GM18861 (cell line): ENCODE measurements at regions not wholly inside any gene's neighbourhood (a gene's known extent, or its start where the extent isn't known, plus 50 kb on each side); places are given as distances from the start of the nearest gene placed in this dataset.
"Not testable (repeated sequence)": the region's sequence is repeated elsewhere in the genome, so short reads cannot be mapped to it uniquely, and the experiment has no call there.

Source experiments
- ATAC-seq: cut with Tn5 transposase; IDR thresholded peaks from one replicate; pipeline ENCODE4 v1.9.1; 2021; ENCODE audit not compliant: unreplicated experiment

DNA sequence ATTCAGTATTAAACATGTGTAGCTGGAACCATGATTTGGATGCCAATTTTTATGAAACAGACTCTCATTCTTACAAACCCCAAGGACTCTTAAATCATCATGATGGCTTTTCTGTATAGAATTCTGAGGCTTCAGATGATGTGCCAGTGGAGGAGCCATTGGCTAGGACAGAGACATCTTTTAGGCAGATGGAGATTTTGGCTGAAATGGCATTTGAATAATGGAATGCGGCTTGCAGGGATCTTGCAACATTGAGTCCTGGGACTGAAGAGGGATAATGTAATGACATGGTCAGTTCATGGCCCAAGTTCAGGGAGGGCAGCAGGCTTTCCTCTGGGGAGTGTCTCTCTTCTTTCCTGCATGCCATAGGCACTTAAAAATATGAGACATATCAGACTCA is 172.4 kb downstream of the ABCA8 start:
- no peak for ATAC-seq

DNA sequence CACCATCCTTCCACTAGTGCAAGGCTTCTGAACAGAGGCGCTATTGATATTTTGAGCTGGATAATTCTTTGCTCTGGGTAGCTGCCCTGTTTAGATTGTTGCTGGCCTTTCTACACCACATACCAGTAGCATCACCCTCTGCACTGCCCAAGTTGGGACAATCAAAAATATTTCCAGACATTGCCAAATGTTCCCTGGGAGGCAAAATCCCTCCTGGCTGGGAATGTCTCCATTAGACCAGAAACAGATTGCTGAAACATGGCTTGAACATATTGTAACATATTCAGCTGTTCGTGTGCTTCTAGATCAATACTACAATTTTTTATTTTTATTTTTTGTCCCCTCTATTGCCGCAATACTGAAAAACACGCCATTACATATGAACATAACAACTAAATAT is 174.6 kb downstream of the ABCA8 start:
- ATAC-seq, result no peak

DNA sequence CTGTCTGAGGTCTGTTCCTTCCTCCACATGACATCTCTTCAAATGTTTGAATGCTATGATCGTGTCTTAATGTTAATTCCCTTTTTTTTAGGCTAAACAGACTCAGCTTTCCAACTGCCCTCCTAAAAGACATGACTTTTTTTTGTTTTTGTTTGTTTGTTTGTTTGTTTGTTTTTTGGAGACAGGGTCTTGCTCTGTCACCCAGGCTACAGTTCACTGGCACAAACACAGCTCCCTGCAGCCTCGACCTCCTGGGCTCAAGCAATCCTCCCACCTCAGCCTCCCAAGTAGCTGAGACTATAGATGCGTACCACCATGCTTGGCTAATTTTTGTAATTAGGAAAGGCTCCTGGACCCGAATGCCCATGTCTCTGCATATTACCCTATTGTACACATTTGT is 176.5 kb downstream of the ABCA8 start:
- ATAC-seq, result no peak

DNA sequence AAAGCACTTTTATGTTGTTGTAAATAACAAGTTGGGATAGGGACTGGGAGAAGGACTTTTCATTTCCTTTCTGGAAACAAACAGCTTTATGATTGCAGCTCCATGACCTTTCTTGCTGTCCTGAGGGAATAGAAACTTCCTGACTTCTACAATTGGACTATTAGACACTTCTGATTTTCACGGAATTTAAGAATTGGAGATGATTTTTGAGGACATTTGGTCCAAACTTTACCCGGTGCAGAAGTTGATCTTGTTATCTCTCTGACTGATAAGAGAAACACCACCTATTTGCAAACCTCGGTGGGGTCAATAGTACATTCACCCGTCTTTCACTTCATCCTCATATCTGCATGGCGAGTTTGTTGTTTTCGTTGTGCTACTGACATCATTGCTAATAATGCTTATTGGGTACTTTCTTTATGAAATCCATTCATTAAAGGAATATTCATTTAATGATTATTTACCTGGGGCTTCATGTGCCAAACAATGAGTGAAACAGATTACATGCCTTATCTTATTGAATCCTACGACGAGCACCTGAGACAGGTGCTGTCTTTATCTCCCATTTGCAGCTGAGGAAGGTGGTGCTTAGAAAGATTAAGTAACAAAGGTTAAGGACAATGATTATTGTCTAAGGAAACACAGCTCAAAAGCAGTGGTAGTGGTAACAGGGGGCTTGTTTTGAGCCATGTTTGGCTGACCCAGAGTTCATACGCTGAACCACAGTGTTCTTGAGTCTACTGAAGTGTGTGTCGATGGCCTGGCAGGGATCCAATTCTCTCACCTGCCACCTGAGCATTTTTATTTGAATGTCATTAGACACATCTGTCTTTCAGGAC is 176.9 kb upstream of the FAM20A start:
- no peak for ATAC-seq

DNA sequence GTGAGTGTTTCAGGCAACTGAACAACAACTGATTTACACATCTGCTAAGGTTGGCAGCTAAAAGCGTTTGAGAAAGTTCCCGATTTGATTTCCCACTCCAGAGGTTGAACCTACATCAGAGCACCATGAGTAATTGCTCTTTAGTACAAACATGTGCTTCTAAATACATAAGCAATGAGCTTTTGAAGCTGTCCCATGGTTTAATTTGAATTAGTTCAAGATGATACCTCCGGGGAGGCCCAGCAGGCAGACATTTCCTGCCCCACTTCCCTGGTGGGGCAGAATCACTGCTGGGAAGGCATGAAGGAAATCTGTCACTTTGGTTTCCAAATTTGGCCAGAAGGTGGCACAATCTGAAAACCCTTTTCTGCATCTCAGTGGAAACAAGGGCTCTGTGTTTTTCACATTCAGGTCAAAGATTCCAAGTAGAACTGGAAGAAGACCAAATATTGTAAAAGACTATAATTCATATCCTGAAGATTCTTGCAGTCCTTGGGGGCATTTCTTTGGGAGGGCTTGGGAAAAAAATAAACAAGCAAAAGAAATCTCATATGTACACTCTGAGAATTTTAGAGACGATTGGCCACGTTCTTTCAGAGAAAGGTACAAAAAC is 176.2 kb upstream of the FAM20A start:
- ATAC-seq, result no peak

DNA sequence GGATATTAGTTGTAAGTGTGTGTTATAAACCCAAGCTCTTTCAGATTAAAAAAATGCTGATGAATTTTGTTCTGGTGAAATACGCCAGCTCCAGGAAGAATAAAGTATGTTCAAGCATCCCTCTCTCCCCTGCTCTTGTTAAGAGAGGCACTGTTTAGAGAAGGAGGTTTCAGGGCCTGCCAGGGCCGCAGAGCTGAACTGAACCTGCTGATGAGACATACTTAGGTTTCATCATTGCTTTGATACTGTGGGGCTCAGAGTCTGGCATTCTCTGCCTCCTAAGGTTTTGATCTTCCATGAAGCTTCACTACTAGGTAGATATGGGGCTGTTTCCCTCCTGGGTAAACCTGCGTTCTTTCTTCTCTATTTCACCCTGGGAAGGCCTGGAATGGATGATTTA is 175.3 kb upstream of the FAM20A start:
- no peak for ATAC-seq

DNA sequence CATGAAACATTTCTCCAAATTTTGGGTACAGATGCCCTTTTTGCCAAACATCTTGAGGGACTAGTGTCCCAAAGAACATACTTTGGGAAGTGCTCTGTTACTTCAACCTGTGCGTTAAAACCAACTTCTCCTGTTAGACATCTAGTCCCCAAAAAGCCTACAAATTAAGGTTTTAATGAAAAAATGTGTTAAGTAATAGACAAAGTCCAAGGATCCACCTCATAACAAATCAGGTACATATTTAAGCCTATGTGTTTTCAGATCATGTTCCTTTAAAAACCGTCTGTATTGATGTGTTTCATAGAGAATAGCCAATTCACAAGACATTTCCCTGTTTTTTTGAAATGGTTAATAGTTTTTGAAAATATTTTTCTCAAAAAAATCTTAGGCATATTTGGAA is 174.8 kb upstream of the FAM20A start:
- ATAC-seq, result no peak

DNA sequence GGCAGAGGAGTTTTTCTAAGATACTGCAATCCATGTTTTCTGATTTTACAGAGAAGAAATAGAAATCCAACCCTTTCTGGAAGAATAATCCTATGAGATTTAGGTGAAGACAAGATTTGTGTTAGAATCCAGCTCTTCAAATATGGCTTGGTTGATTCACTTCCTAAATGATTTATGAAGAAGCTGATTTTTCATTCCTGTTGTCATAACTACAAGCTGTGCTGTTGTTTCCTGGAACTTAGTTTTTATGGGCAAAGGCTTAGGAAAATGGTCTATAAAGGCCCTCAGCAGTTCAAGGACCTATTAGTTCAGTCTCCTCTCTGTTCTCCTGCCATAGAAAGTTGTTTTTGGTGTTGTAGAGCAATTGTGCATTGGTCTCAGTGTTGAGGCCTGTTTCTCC is 174.2 kb upstream of the FAM20A start:
- no peak for ATAC-seq

DNA sequence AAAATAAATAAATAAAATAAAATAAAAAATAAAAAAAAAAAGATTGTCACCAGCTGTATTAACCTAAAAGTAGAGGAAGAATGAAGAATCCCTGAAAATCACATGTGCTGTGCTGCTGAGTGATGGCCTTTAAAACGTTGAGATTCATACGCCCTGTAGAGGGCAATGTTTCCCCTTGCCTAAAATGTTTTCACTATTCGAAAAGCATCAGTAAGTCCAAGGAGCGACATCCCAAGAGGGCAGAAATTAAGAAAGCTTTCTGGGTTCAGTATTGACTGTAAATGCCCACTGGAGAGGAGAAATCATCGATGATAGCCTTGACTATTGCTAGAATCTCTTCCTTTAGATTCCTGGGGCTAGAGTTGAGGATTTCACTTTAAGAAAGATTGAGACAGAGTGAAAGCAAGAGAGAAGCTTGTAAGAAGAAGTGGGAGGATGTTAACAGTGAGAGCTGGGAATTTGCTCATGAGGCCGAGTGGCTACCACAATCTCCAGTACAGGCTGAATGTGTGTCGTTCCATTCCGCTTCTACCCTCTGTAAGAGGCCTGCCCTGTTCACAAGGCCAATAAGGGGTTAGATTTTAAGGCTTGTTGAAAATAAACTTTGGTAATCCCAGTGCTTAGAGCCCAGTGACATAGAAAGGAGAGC is 170.8 kb upstream of the FAM20A start:
- peak; percentile 57 for ATAC-seq

DNA sequence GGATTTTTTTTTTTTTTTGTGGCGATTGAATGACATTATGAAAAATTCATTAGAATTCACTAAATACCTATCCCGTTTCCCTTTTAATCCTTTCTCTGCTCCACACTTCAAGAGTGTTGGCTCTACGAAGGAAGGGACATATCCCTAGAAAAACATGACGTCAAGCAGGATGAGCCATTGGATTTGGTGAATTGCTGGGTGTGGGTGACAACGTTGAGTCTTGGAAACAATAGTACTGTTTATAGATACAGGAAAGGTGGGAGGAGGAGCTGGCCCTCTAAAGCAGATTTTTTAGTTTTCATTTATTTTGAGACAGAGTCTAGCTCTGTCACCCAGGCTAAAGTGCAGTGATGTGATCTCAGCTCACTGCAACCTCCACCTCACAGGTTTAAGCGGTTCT is 167.6 kb upstream of the FAM20A start:
- ATAC-seq, result no peak

DNA sequence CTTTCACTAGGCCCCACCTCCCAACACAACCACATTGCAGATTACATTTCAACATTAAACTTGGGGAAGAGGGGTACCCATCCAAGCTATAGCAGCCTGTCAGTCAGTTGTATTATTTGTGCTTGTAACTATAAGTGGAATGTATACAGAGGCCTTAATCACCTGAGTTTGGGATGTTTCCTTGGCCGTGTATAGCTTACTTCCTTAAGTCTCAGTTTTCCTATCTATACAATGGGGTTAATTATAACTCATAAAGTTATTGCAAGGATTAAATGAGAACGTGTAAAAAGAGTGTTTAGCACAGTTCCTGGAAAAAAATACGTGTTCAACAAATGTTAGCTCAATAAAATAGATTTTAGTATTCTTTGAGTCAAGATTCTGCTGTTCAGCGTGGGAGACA is 165.5 kb upstream of the FAM20A start:
- no peak for ATAC-seq

DNA sequence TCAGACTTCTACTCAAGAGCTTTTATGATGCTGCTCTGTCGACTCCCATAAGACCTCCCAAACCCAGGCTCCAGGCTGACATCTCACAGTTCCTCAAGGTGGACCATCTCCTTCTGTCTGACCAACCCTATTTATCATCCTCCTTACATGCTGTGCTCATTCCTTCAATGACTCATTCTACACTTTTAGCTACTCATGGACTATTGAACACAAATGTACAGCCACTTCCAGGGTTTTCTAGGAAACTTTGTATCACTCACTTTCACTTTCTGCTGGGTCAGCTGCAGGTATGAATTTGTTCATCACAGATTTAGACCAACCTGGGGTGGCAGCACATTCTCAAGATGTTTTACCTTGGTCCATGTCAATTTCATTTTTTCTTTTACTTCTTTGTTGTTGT is 162.4 kb upstream of the FAM20A start:
- no peak for ATAC-seq

DNA sequence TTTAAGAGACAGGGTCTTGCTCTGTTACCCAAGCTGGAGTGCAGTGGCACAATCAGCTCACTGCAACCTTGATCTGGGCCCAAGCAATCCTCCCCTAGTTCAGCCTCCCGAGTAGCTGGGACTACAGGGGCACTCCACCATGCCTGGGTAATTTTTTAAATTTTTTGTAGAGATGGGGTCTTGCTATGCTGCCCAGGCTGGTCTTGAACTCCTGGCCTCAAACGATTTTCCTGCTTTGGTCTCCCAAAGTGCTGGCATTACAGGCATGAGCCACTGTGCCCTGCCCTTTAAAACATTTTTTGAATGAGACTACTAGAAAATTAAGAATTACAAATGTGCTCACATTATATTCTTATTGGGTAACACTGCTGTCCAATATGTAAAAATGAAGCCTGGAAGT is 161.7 kb upstream of the FAM20A start:
- no peak for ATAC-seq

DNA sequence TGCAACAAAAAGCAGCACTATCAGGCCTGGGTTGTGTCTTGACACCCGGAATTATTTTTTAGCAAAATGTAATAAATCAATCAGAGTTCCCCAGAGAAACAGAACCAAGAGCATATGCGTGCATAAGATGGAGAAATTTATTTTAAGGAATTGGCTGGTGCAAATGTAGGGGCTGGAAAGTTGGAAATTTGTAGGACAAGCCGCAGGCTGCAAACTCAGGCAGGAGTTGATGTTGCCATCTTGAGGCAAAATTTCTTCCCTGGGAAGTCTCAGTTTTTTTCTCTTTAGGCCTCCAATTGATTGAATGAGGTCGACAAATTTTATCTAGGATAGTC is 158.9 kb upstream of the FAM20A start:
- ATAC-seq, result no peak

DNA sequence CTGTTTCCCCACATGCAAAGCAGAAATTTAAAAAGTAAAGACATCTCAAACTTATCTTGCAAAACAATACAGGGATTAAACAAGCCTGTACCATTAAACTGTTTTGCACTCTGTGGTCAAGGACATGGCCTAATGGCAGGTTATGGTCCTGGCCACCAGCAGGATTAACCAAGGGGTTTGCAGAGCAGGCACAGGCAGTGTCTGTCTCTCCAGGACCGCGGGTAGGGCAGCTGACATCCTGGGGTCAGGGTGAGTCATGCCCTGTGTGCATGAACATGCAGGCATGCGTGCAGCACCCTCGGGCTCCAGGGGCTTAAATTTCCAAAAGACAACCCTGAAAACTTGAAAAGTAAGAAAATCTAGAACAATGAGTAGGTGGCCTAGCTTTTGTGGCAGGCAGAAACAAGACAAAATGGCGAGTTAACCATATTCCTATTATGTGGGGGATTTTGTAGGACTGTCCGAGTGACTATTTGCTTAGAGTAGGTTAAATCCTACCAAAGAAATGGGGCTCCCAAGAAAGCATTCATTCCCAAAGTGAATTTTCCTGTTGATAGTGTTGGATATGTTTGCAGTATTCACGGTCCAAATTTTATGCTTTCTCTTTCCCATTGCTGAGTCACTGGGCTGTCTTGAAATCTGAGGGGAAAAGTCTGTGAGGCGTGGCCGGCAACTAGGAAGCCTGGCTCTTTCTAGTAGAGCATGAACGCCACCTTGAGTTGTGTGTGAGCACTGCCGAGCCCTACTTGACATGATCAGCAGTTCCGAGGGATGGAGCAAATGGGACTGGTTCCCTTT is 158.4 kb upstream of the FAM20A start:
- ATAC-seq, result peak; percentile 93

DNA sequence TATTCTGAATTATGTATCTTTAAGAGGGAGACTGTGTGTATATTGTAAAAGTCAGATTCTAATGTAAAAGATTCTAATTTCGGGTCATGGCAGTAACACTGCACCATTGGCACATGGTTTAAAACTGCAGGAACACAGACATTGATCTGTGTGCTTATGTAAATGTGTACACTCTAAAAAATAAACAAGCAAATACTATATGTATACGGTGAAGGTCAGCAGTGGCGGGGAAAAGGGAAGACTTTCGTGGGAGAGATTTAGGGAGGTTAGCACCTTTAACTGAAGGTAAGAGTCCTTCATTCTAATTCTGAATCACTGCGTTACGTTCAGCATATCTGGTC is 157.8 kb upstream of the FAM20A start:
- no peak for ATAC-seq

DNA sequence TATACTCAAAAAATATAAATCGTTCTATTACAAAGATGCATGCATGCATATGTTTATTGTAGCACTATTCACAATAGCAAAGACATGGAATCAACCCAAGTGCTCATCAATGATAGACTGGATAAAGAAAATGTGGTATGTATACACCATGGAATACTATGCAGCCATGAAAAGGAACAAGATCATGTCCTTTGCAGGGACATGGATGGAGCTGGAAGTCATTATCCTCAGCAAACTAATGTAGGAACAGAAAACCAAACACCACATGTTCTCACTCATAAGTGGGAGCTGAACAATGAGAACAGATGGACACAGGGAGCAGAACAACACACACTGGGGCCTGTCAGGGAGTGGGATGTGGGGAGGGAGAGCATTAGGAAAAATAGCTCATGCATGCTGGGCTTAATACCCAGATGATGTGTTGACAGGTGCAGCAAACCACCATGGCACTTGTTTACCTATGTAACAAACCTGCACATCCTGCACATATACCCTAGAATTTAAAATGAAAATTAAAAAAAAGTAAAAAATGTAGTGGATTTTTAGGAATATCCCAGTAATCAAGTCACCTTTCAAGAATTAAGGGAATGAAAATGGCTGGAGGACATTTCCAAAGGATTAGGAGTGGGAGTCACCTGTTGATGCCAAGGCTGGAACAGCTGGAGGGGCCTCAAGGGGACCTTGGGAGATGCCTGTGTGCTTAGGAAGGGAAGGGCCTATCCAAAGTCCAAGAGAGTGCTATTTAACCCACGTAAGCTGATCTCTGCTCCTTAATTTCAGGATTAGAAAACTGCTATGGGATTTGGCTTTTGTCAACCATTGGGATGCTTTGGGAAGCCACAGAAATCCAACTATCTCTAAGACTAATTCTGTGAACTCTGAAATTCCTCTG is 156.9 kb upstream of the FAM20A start:
- ATAC-seq, result not testable (repeated sequence)

DNA sequence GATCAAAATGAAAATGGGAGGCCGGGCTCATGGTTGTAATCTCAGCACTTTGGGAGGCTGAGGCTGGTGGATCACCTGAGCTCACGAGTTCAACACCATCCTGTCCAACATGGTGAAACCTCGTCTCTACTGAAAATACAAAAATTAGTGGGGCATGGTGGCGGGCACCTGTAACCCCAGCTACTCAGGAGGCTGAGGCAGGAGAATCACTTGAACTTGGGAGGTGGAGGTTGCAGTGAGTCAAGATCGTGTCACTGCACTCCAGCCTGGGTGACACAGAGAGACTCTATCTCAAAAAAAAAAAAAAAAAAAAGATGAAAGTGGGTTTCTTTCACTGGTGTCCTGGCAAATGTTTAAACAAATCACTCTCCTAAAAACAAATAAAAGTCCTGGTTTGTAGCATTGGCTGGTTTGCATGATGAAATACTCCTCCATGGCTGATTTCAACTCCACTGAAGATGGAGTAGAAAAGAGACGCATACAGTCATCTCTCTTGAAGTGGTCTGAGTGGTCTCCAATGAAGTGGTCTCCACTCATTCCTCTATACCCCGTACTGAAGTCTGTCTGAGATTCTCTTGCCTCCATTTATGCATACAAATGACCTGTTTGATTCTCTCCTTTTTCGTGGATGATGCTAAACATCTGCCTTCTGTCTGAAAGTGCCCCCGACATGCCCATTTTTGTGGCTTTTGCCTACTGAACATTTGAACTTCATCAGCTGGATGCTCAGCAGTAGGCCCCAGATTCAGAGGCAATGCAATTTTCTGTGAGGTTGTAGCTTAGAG is 153.0 kb upstream of the FAM20A start:
- ATAC-seq, result no peak

DNA sequence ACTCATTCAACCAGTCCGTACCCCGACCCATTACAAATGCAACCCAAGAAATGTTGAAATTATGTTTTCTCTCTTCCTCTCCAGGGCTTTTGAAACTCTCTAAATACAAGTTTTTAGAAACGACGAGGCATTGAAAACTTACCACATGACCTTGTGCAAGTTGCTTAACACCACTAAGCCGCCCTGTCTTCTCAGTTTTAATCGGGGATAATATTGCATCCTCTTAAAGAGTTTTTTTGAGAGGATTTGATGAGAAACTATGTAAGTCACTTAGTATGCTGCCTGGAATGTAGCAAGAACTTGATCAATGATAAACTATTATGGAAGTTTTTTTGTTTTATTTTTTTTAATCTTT is 149.0 kb upstream of the FAM20A start:
- ATAC-seq, result no peak
